OCI-LY3 (cell line): ENCODE measurements at regions not wholly inside any gene's neighbourhood (a gene's known extent, or its start where the extent isn't known, plus 50 kb on each side); places are given as distances from the start of the nearest gene placed in this dataset.

Experiments used
- H2AFZ ChIP-seq: fragments of 200-600, 300-600 bp; shearing (Covaris generic); 2 replicates; pipeline ENCODE4 v1.6.0; 2014; ENCODE audit warnings: antibody characterized with exemption, low read depth, low read length
- H3K27ac ChIP-seq: fragments of 200-600, 300-600 bp; sonication (generic); 2 replicates; pipeline ENCODE4 v1.5.1; 2014; ENCODE audit warnings: mild to moderate bottlenecking, low read length, moderate library complexity, mixed read lengths
- H3K27me3 ChIP-seq: fragments of 200-600, 300-600 bp; sonication (generic); 2 replicates; pipeline ENCODE4 v1.6.1; 2014; ENCODE audit warnings: low read depth, low read length, mixed read lengths
- H3K36me3 ChIP-seq: fragments of 200-600, 300-600 bp; sonication (generic); replicated peaks from 2 replicates; pipeline ENCODE3; 2014; ENCODE audit warnings: low read depth, low read length, mixed read lengths
- H3K4me1 ChIP-seq: fragments of 300-600, 200-600 bp; sonication (generic); 2 replicates; pipeline ENCODE4 v1.6.1; 2014; ENCODE audit warnings: low read length, mixed read lengths
- H3K4me2 ChIP-seq: fragments of 200-600, 300-600 bp; sonication (generic); 2 replicates; pipeline ENCODE4 v1.6.1; 2014; ENCODE audit warnings: low read length, mixed read lengths
- H3K4me3 ChIP-seq: fragments of 300-600, 200-600 bp; sonication (generic); 2 replicates; pipeline ENCODE4 v1.5.1; 2014; ENCODE audit warnings: antibody characterized with exemption, mild to moderate bottlenecking, low read length, moderate library complexity
- H3K79me2 ChIP-seq: fragments of 300-600, 200-600 bp; shearing (Covaris generic); 2 replicates; pipeline ENCODE4 v1.6.1; 2014; ENCODE audit warnings: mild to moderate bottlenecking, low read length, mixed read lengths
- H3K9ac ChIP-seq: fragments of 300-600, 200-600 bp; shearing (Covaris generic); 2 replicates; pipeline ENCODE4 v1.6.0; 2014; ENCODE audit warnings: mild to moderate bottlenecking, low read length, moderate library complexity
- H3K9me3 ChIP-seq: fragments of 200-600, 300-600 bp; shearing (Covaris generic); 2 replicates; pipeline ENCODE4 v1.6.1; 2014; ENCODE audit warnings: low read length, mixed read lengths; ENCODE audit not compliant: insufficient read depth
- H4K20me1 ChIP-seq: fragments of 200-600, 300-600 bp; sonication (generic); 2 replicates; pipeline ENCODE4 v1.6.1; 2016; ENCODE audit warnings: low read length, mixed read lengths; ENCODE audit not compliant: insufficient read depth
- CTCF ChIP-seq: fragments of 200-600, 300-600 bp; sonication (generic); IDR thresholded peaks from 2 replicates; pipeline ENCODE4 v1.5.1; 2014; ENCODE audit warnings: antibody characterized with exemption, low read length, low read depth
- EZH2phosphoT487 ChIP-seq: fragments of 200-600 bp; shearing (Covaris generic); IDR thresholded peaks from 2 replicates; pipeline ENCODE4 v1.6.1; 2018; ENCODE audit warnings: antibody characterized with exemption, mixed run types, low read depth

GRCh38 chr4:138954428-138954827 is 61.2 kb upstream of the NOCT start:
- Histone ChIP-seq H3K4me2 (no peak overlapping the region), H2AFZ (no peak overlapping the region)

GRCh38 chr4:138953961-138954371 is 61.6 kb upstream of the NOCT start:
- H3K4me1 ChIP-seq = peaks cover 2% of the 10 kb centered on the region
- H3K9me3 ChIP-seq = no peaks in the 10 kb centered on the region
- H3K4me3 ChIP-seq = no peak overlapping the region
- H4K20me1 ChIP-seq = no peaks in the 10 kb centered on the region
- H2AFZ ChIP-seq = no peak overlapping the region
- H3K79me2 ChIP-seq = no peaks in the 10 kb centered on the region
- H3K36me3 ChIP-seq = no peaks in the 10 kb centered on the region
- TF ChIP-seq CTCF (no peak), EZH2phosphoT487 (no peak)
- H3K9ac ChIP-seq = no peak overlapping the region
- no peak overlapping the region for H3K4me2 ChIP-seq
- no peak overlapping the region for H3K27ac ChIP-seq
- H3K27me3 ChIP-seq = peaks cover 26% of the 10 kb centered on the region

More at GRCh38 chr4:138954428-138954827, 61.2 kb upstream of the NOCT start:
- H3K9ac ChIP-seq = no peak overlapping the region
- no peaks in the 10 kb centered on the region for H3K79me2 ChIP-seq
- H3K27ac ChIP-seq = no peak overlapping the region
- H3K27me3 ChIP-seq = peaks cover 27% of the 10 kb centered on the region
- no peaks in the 10 kb centered on the region for H3K9me3 ChIP-seq
- H3K4me3 ChIP-seq = no peak overlapping the region
- H3K4me1 ChIP-seq = peaks cover 7% of the 10 kb centered on the region
- no peaks in the 10 kb centered on the region for H4K20me1 ChIP-seq
- TF ChIP-seq EZH2phosphoT487 (no peak), CTCF (no peak)
- H3K36me3 ChIP-seq = no peaks in the 10 kb centered on the region

- Histone ChIP-seq H3K4me3 (no peak overlapping the region), H3K27me3 (peaks cover 22% of the 10 kb centered on the region), H3K4me2 (no peak overlapping the region), H4K20me1 (no peaks in the 10 kb centered on the region), H2AFZ (no peak overlapping the region), H3K4me1 (no peaks in the 10 kb centered on the region), H3K36me3 (no peaks in the 10 kb centered on the region), H3K27ac (no peak overlapping the region), H3K9me3 (no peaks in the 10 kb centered on the region), H3K79me2 (no peaks in the 10 kb centered on the region), H3K9ac (no peak overlapping the region)
- TF ChIP-seq CTCF (no peak), EZH2phosphoT487 (no peak)
These were observed 63.2 kb upstream of the NOCT start for GRCh38 chr4:138952411-138952810.

GRCh38 chr4:138951764-138952163 is 63.8 kb upstream of the NOCT start:
- no peaks in the 10 kb centered on the region for H3K9me3 ChIP-seq
- no peaks in the 10 kb centered on the region for H3K79me2 ChIP-seq
- no peaks in the 10 kb centered on the region for H4K20me1 ChIP-seq
- H3K4me2 ChIP-seq = no peak overlapping the region
- peaks cover 15% of the 10 kb centered on the region for H3K27me3 ChIP-seq
- H3K9ac ChIP-seq = no peak overlapping the region
- no peak for TF ChIP-seq EZH2phosphoT487
- no peak for TF ChIP-seq CTCF
- H3K4me1 ChIP-seq = no peaks in the 10 kb centered on the region
- no peak overlapping the region for H3K4me3 ChIP-seq
- H3K27ac ChIP-seq = no peak overlapping the region
- H3K36me3 ChIP-seq = no peaks in the 10 kb centered on the region
- H2AFZ ChIP-seq = no peak overlapping the region
